ENCODE measurements at regions not wholly inside any gene's neighbourhood (a gene's known extent, or its start where the extent isn't known, plus 50 kb on each side); places are given as distances from the start of the nearest gene placed in this dataset.

GRCh38 chrX:13492286-13492685, 77.1 kb upstream of the EGFL6 start:
- POLR2A ChIA-PET: no interaction called here
- Histone ChIP-seq H3K9me2 (no peaks in the 10 kb centered on the region), H3K4me1 (ENCODE audit: control insufficient read depth in 1 of 2, insufficient read depth in 2 of 2, low read depth in 1 of 2, low read length in 1 of 2) (peaks cover 0 to 6% of the 10 kb centered on the region in 2 experiments; a peak in 3 of 4 replicates), H3K4me3 (ENCODE audit: low read depth in 2 of 2, low read length in 1 of 2) (no peak overlapping the region), H3K9me3 (no peaks in the 10 kb centered on the region), H3K9ac (no peak overlapping the region), H3K27ac (ENCODE audit: low read depth in 2 of 2, low read length in 1 of 2) (no peak overlapping the region), H3F3A (replicated peaks; ENCODE audit: insufficient read depth) (peaks cover 23% of the 10 kb centered on the region), H3K36me3 (replicated peaks in 1 of 2; ENCODE audit: control insufficient read depth in 1 of 2, insufficient read depth in 2 of 2, low read length in 1 of 2) (no peaks in the 10 kb centered on the region), H3K4me2 (no peak overlapping the region), H4K20me1 (ENCODE audit: insufficient read depth) (no peaks in the 10 kb centered on the region), H3K27me3 (ENCODE audit: insufficient read depth) (no peaks in the 10 kb centered on the region), H3K79me2 (ENCODE audit: insufficient read depth) (no peaks in the 10 kb centered on the region), H2AFZ (ENCODE audit: low read depth) (no peak overlapping the region)
- CTCF ChIA-PET: interaction anchor here (2.1 to 6.1 kb wide), 2 partner anchors 15 to 545 kb away, joined by 8 to 124 read pairs; no protein-coding TSS in a partner anchor
- TF ChIP-seq IRF3 (IDR thresholded peaks at IDR 0.05; ENCODE audit: low read depth, low read length): no peak
- TF ChIP-seq ZBTB33 (IDR thresholded peaks at IDR 0.05; ENCODE audit: borderline replicate concordance, low read depth): no peak
- TF ChIP-seq REST (IDR thresholded peaks at IDR 0.05; ENCODE audit: low read depth, low read length): no peak
- TF ChIP-seq FOXM1 (IDR thresholded peaks at IDR 0.05; ENCODE audit: low read depth): no peak
- no peak for TF ChIP-seq GABPA (IDR thresholded peaks at IDR 0.05; ENCODE audit: low read depth)
- TF ChIP-seq EP300 (IDR thresholded peaks at IDR 0.05; ENCODE audit: borderline replicate concordance in 1 of 2, low read depth in 1 of 2, low read length in 1 of 2): no peak
- TF ChIP-seq MAX (IDR thresholded peaks at IDR 0.05; ENCODE audit: low read depth): no peak
- TF ChIP-seq FOXJ3 (CRISPR knock-in tag; IDR thresholded peaks at IDR 0.05): no peak
- no peak for DNase-seq
- 76% methylated on average over 2 of the region's 2 CpGs for WGBS (ENCODE audit: low lambda C conversion rate)

GRCh38 chrX:13491061-13491460, 78.3 kb upstream of the EGFL6 start:
- Histone ChIP-seq H3K4me1 (ENCODE audit: control insufficient read depth in 1 of 2, insufficient read depth in 2 of 2, low read depth in 1 of 2, low read length in 1 of 2) (peaks cover 0 to 11% of the 10 kb centered on the region in 2 experiments; a peak in 3 of 4 replicates), H3K36me3 (replicated peaks in 1 of 2; ENCODE audit: control insufficient read depth in 1 of 2, insufficient read depth in 2 of 2, low read length in 1 of 2) (no peaks in the 10 kb centered on the region), H3F3A (replicated peaks; ENCODE audit: insufficient read depth) (peaks cover 34% of the 10 kb centered on the region), H3K4me3 (ENCODE audit: low read depth in 2 of 2, low read length in 1 of 2) (no peak overlapping the region), H3K27ac (ENCODE audit: low read depth in 2 of 2, low read length in 1 of 2) (no peak overlapping the region), H2AFZ (ENCODE audit: low read depth) (0 out of 2 replicates have a peak overlapping the region, but pooled peaks have one; percentile 13), H4K20me1 (ENCODE audit: insufficient read depth) (no peaks in the 10 kb centered on the region), H3K9me2 (no peaks in the 10 kb centered on the region), H3K27me3 (ENCODE audit: insufficient read depth) (no peaks in the 10 kb centered on the region), H3K79me2 (ENCODE audit: insufficient read depth) (no peaks in the 10 kb centered on the region), H3K9ac (no peak overlapping the region), H3K4me2 (no peak overlapping the region), H3K9me3 (no peaks in the 10 kb centered on the region)
- 72% methylated on average over 3 of the region's 3 CpGs for WGBS (ENCODE audit: low lambda C conversion rate)
- ChIA-PET POLR2A (no interaction called here), CTCF (interaction anchor here (1.2 to 6.1 kb wide), 2 partner anchors 16 to 544 kb away, joined by 5 to 124 read pairs; no protein-coding TSS in a partner anchor)
- no peak for DNase-seq
- TF ChIP-seq USF2 (IDR thresholded peaks at IDR 0.05; ENCODE audit: borderline replicate concordance, low read depth, low read length): no peak
- no peak for TF ChIP-seq IRF3 (IDR thresholded peaks at IDR 0.05; ENCODE audit: low read depth, low read length)
- TF ChIP-seq RFX5 (IDR thresholded peaks at IDR 0.05; ENCODE audit: low read length): no peak
- TF ChIP-seq ELF1 (IDR thresholded peaks at IDR 0.05): no peak
- TF ChIP-seq CHD2 (IDR thresholded peaks at IDR 0.05; ENCODE audit: low read length, partially characterized antibody): no peak
- no peak for TF ChIP-seq EP300 (IDR thresholded peaks at IDR 0.05; ENCODE audit: borderline replicate concordance in 1 of 2, low read depth in 1 of 2, low read length in 1 of 2)
- TF ChIP-seq FOXJ3 (CRISPR knock-in tag; IDR thresholded peaks at IDR 0.05): no peak
- TF ChIP-seq CTCF (IDR thresholded peaks at IDR 0.05): no peak
- no peak for TF ChIP-seq FOXM1 (IDR thresholded peaks at IDR 0.05; ENCODE audit: low read depth)
- no peak for TF ChIP-seq POLR2AphosphoS5 (IDR thresholded peaks at IDR 0.05; ENCODE audit: low read depth, low read length)
- no peak for TF ChIP-seq YY1 (IDR thresholded peaks at IDR 0.05; ENCODE audit: low read depth)
